ENCODE measurements at regions not wholly inside any gene's neighbourhood (a gene's known extent, or its start where the extent isn't known, plus 50 kb on each side); places are given as distances from the start of the nearest gene placed in this dataset.

GRCh38 chr9:118751077-118751847 lies 618.0 kb downstream of the BRINP1 start:
- no peak for DNase-seq (ENCODE audit: low spot score)

GRCh38 chr9:118751848-118752223 lies 617.4 kb downstream of the BRINP1 start:
- no peak for DNase-seq (ENCODE audit: low spot score)

GRCh38 chr9:118761016-118761790 lies 608.0 kb downstream of the BRINP1 start:
- no peak for DNase-seq (ENCODE audit: low spot score)

- DNase-seq (ENCODE audit: low spot score): no peak
Measured at GRCh38 chr9:118767571-118767970, 601.7 kb downstream of the BRINP1 start.

GRCh38 chr9:118782790-118783463 lies 586.3 kb downstream of the BRINP1 start:
- DNase-seq (ENCODE audit: low spot score): no peak

GRCh38 chr9:118784033-118784432 lies 585.2 kb downstream of the BRINP1 start:
- DNase-seq (ENCODE audit: low spot score): no peak

GRCh38 chr9:118785456-118785855 lies 583.8 kb downstream of the BRINP1 start:
- no peak for DNase-seq (ENCODE audit: low spot score)

GRCh38 chr9:118786877-118787276 lies 582.4 kb downstream of the BRINP1 start:
- DNase-seq (ENCODE audit: low spot score): no peak

GRCh38 chr9:118809160-118809625 lies 560.0 kb downstream of the BRINP1 start:
- no peak for DNase-seq (ENCODE audit: low spot score)

- no peak for DNase-seq (ENCODE audit: low spot score)
Measured at GRCh38 chr9:118829334-118829733, 539.9 kb downstream of the BRINP1 start.

- DNase-seq (ENCODE audit: low spot score): no peak
Measured at GRCh38 chr9:118832371-118832770, 536.9 kb downstream of the BRINP1 start.

GRCh38 chr9:118836891-118837290 lies 532.3 kb downstream of the BRINP1 start:
- DNase-seq (ENCODE audit: low spot score): no peak

GRCh38 chr9:118871531-118871930 lies 497.7 kb downstream of the BRINP1 start:
- DNase-seq (ENCODE audit: low spot score): no peak

- no peak for DNase-seq (ENCODE audit: low spot score)
Measured at GRCh38 chr9:118882684-118883083, 486.6 kb downstream of the BRINP1 start.

GRCh38 chr9:118883411-118883810 lies 485.8 kb downstream of the BRINP1 start:
- no peak for DNase-seq (ENCODE audit: low spot score)

- no peak for DNase-seq (ENCODE audit: low spot score)
Measured at GRCh38 chr9:118891213-118891612, 478.0 kb downstream of the BRINP1 start.

GRCh38 chr9:118896324-118897000 lies 472.8 kb downstream of the BRINP1 start:
- no peak for DNase-seq (ENCODE audit: low spot score)

GRCh38 chr9:118918180-118918579 lies 451.1 kb downstream of the BRINP1 start:
- no peak for DNase-seq (ENCODE audit: low spot score)

GRCh38 chr9:118928722-118929121 lies 440.5 kb downstream of the BRINP1 start:
- DNase-seq (ENCODE audit: low spot score): no peak

GRCh38 chr9:118929287-118929686 lies 439.9 kb downstream of the BRINP1 start:
- DNase-seq (ENCODE audit: low spot score): no peak

- no peak for DNase-seq (ENCODE audit: low spot score)
Measured at GRCh38 chr9:118931941-118932340, 437.3 kb downstream of the BRINP1 start.

GRCh38 chr9:118938581-118938980 lies 430.7 kb downstream of the BRINP1 start:
- DNase-seq (ENCODE audit: low spot score): no peak

Data from CD4-positive, alpha-beta T cell treated with Interleukin-2 at 100 ng/mL for 4 hours (primary cell).